ENCODE measurements at regions not wholly inside any gene's neighbourhood (a gene's known extent, or its start where the extent isn't known, plus 50 kb on each side); places are given as distances from the start of the nearest gene placed in this dataset.
"Not testable (repeated sequence)": the region's sequence is repeated elsewhere in the genome, so short reads cannot be mapped to it uniquely, and the experiment has no call there.

GRCh38 chr3:189442257-189442656 is 188.9 kb upstream of the TP63 start:
- not testable (repeated sequence) for TF ChIP-seq TBL1XR1 (IDR thresholded peaks at IDR 0.05; ENCODE audit: low read depth, low read length); JUND (IDR thresholded peaks at IDR 0.05; ENCODE audit: low read depth, low read length); SMAD1 (IDR thresholded peaks at IDR 0.05; ENCODE audit: low read depth, partially characterized antibody); CEBPB (IDR thresholded peaks at IDR 0.05; ENCODE audit: borderline replicate concordance in 1 of 2, low read depth in 2 of 2, low read length in 2 of 2); HCFC1 (IDR thresholded peaks at IDR 0.05; ENCODE audit: low read length)

All from GM12878 (cell line).